Prostate gland (tissue), 2 donors: ENCODE measurements at regions not wholly inside any gene's neighbourhood (a gene's known extent, or its start where the extent isn't known, plus 50 kb on each side); places are given as distances from the start of the nearest gene placed in this dataset.

ENCODE experiments used
- POLR2A ChIP-seq: fragments of 450-650 bp; IDR thresholded peaks from one replicate; pipeline ENCODE4 v1.6.1; 2016; ENCODE audit warnings: antibody characterized with exemption, mild to moderate bottlenecking
- TF ChIP-seq, protein P1 (sequence below), 4 experiments: fragments of 200-600 bp in 2 of 4; fragments of 450-650 bp in 2 of 4; sonication (generic) in 2 of 4; IDR thresholded peaks; 1 replicate in 3 of 4; 2 replicates in 1 of 4; pipeline ENCODE4 v1.5.1; 2016 to 2019; ENCODE audit warnings: antibody characterized with exemption in 4 of 4, mild to moderate bottlenecking in 2 of 4, moderate library complexity in 2 of 4

DNA sequence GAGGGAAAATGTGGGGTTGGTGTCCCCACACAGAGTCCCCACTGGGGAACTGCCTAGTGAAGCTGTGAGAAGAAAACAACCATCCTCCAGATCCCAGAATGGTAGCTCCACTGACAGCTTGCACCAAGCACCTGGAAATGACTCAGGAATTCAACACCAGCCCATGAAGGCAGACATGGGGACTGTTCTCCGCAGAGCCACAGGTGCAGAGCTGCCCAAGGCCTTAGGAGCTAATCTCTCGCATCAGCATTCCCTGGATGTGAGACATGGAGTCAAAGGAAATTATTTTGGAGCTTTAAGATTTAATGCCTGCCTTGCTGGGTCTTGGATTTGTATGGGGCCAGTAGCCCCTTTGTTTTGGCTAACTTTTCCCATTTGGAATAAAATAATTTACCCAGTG, 367.9 kb downstream of the FAM133A start:
- TF ChIP-seq, protein P1, sequence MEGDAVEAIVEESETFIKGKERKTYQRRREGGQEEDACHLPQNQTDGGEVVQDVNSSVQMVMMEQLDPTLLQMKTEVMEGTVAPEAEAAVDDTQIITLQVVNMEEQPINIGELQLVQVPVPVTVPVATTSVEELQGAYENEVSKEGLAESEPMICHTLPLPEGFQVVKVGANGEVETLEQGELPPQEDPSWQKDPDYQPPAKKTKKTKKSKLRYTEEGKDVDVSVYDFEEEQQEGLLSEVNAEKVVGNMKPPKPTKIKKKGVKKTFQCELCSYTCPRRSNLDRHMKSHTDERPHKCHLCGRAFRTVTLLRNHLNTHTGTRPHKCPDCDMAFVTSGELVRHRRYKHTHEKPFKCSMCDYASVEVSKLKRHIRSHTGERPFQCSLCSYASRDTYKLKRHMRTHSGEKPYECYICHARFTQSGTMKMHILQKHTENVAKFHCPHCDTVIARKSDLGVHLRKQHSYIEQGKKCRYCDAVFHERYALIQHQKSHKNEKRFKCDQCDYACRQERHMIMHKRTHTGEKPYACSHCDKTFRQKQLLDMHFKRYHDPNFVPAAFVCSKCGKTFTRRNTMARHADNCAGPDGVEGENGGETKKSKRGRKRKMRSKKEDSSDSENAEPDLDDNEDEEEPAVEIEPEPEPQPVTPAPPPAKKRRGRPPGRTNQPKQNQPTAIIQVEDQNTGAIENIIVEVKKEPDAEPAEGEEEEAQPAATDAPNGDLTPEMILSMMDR (IDR thresholded peaks at IDR 0.05) = no peak
- no peak for TF ChIP-seq POLR2A
